ENCODE measurements at regions not wholly inside any gene's neighbourhood (a gene's known extent, or its start where the extent isn't known, plus 50 kb on each side); places are given as distances from the start of the nearest gene placed in this dataset.

- TF ChIP-seq, protein P1, sequence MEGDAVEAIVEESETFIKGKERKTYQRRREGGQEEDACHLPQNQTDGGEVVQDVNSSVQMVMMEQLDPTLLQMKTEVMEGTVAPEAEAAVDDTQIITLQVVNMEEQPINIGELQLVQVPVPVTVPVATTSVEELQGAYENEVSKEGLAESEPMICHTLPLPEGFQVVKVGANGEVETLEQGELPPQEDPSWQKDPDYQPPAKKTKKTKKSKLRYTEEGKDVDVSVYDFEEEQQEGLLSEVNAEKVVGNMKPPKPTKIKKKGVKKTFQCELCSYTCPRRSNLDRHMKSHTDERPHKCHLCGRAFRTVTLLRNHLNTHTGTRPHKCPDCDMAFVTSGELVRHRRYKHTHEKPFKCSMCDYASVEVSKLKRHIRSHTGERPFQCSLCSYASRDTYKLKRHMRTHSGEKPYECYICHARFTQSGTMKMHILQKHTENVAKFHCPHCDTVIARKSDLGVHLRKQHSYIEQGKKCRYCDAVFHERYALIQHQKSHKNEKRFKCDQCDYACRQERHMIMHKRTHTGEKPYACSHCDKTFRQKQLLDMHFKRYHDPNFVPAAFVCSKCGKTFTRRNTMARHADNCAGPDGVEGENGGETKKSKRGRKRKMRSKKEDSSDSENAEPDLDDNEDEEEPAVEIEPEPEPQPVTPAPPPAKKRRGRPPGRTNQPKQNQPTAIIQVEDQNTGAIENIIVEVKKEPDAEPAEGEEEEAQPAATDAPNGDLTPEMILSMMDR (IDR thresholded peaks at IDR 0.05 in 2 of 3, conservative IDR thresholded peaks at IDR 0.05 in 1 of 3; ENCODE audit: borderline replicate concordance in 1 of 3, insufficient read depth in 1 of 3, low read depth in 2 of 3, low read length in 2 of 3): no peak
- no peak for TF ChIP-seq FOSL1 (IDR thresholded peaks at IDR 0.05; ENCODE audit: low read depth)
- TF ChIP-seq EZH2phosphoT487 (IDR thresholded peaks at IDR 0.05; ENCODE audit: borderline replicate concordance): no peak
- no peak for TF ChIP-seq EZH2 (IDR thresholded peaks at IDR 0.05)
- no peak for TF ChIP-seq YY1 (IDR thresholded peaks at IDR 0.05; ENCODE audit: extremely low read depth, insufficient replicate concordance, low read depth, low read length)
- no peak for TF ChIP-seq MAX (IDR thresholded peaks at IDR 0.05)
- no peak for TF ChIP-seq RAD21 (IDR thresholded peaks at IDR 0.05; ENCODE audit: low read depth)
- TF ChIP-seq SP1 (IDR thresholded peaks at IDR 0.05; ENCODE audit: low read depth): no peak
- TF ChIP-seq ZNF274 (IDR thresholded peaks at IDR 0.05; ENCODE audit: low read depth, low read length): no peak
Measured at GRCh38 chr9:95605816-95606488, 89.2 kb upstream of the PTCH1 start.
